ENCODE measurements at regions not wholly inside any gene's neighbourhood (a gene's known extent, or its start where the extent isn't known, plus 50 kb on each side); places are given as distances from the start of the nearest gene placed in this dataset.

DNA sequence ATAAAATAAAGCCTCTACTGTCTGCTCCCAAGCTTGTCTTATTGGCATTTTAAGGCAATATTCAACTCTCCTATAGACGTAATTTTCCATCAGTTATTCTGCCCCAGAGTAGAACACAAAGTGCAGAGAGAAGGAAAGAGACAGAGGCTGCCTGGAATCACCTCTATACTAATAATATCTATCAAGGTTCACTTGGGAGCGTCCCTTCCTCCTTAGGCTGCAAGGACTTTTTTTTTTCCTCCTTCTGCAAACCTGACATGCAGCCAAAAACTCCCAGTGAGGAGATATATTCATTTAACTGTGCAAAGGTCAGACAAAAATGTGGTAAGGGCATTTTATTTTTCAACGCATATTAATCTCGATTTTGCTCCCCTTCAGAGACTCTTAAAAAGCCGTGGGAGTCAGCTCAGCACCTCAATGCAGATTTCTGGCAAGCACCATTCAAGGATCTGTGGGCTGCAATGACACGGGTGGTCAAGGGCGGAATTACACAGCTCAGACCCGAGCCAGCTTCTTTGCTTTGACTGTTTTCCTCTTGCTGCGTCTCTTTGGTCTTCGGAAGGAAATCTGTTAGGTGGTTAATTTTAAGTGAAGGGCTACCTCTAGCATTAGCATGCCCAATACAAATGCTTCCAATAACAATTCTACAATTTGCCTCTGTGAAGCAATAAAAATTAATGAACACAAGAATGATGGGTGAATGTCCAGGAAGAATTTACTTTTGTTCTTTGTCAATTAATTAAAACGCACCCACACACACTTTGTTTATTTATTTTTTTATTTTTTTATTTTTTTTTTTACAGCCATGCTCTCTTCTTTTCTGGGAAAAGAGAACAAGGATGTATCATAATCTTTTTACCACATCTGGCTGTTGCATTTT lies 587.7 kb upstream of the GRAMD2B start:
- DNase-seq (ENCODE audit: low spot score) = peak; percentile 34

DNA sequence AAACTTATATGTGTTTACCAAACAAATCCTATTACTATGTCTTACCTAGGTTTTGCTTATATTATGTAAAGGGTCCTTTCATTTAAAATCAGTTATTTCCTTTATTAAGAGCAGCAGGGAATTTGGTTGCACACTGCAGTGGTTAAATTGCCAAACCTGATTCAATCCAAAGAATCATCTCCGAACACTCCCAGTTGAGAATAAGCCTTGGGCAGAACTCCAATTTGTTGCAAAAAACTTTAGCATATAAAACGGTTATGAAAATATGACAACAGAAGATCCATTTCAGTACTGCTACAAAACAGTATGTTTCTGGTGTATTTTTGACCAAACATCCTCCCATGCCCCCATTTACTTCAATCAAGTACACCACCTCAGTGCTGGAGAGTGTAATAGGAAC lies 587.0 kb upstream of the GRAMD2B start:
- DNase-seq (ENCODE audit: low spot score) = no peak

DNA sequence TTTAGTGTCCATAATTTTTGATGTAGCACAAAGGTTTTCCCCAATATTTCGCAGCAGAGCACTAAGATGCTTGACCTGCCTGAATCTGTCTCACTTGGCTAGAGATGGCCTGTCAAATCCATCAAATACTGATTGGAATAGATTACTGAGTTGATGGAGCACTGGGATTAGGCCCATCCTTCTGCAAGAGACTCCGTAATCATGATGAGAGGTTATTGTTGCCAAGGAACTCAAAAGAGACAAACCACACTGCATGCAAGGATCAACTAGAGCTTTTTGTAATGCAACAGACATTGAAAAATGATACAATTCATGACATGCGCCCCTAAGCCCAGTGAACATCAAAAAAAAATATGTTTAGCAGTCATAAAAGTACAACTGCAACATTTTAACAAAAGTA lies 585.3 kb upstream of the GRAMD2B start:
- DNase-seq (ENCODE audit: low spot score) = no peak

DNA sequence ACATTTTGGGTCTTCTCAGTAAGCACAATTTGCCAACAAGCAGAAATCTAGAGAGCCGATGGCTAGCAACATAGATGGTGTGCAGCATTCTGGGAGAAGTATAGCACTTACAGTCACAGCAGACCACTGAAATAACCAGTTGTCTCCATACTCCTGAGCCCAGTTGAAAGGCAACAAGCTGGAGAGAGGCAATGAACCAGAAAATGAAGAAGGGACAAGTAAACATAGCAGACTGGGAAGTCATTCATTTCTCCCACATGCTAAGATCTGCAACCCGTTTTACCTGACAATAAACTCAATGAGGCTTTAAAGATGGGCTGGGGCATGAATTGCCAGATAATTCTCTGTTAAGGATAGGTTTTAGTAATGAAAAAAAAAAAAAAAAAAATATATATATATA lies 575.6 kb upstream of the GRAMD2B start:
- no peak for DNase-seq (ENCODE audit: low spot score)

DNA sequence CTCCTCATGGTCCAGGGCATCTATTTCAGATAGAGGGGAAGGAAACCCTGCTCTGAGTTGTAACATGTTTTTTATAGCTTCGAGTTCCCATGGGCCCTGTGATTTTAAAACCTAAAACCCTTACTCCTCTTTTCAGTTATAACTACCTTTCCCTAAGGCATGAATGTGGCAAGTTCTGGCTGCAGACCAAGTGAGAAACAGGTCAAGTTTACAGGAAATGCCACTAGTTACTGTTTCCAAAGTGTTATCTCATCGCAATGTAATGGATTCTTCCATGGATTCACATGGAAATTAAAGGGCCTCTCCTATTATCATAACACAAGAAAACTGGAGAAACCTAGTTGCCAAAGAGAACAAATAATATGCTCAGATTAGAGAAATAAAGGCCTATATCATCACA lies 574.5 kb upstream of the GRAMD2B start:
- no peak for DNase-seq (ENCODE audit: low spot score)

DNA sequence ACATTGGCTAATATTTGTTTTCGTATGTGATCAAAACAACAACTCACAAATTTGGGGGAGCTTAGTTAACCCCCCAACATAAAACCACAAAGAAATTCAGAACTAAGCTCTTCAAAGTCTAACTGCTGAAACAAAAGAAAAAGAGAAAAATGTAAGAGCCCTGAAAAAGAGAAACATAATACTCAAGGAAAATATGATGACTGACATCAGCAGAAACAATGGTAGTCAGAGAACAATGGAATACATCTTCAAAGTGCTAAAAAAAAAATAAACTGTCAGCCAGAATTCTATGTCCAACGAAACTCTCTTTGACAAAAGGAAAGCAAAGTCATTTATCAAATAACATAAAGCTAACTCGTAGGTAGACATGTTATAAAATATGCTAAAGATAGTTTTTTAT lies 566.3 kb upstream of the GRAMD2B start:
- DNase-seq (ENCODE audit: low spot score) = no peak

DNA sequence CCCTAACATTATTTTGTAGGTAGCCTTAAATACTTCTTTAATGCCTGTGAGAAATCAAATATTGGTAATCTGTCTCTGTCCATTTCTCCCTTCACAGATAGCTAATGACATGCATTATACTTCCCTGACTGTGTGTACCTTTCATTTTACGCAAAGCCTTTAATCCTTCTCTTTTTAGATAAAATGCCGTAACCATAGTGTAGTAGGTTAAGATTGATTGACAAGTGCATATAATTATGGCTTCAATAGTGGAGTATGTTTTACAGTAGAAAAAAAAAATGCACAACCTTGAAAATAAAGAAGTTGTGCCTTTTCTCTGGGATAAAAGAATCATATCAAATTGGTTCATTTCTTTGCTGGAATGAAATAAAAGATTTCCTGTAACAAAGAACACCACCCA lies 559.6 kb upstream of the GRAMD2B start:
- no peak for DNase-seq (ENCODE audit: low spot score)

DNA sequence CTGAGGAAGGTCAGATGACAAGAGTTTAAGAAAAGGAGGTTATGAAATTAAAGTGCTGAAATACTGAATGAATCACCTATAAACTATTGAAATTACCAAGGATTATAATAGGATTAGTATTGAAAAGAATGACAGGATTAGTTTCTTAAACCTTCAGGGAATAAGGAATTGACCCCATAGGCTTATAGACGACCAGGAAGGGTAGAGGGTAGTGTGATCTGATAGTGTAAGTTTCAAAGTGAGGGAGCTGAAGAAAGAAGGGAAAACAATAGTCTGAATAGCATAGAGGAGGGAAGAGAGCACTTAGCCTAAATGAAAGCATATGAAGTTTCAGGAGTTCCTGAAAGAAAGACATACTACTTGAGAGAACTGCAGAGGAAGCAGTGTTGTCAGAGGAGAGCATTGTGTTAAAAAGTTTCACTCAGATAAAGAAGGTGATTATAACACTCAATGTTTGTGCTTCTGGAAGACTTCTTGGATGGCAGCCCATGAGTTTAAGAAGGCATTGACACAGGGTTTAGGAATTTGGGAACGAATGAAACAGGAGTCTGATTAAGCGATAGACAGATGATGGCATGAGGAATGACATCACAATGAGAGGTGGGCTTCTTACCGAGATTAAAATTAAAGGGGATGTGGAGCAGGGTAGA lies 557.9 kb upstream of the GRAMD2B start:
- no peak for DNase-seq (ENCODE audit: low spot score)

DNA sequence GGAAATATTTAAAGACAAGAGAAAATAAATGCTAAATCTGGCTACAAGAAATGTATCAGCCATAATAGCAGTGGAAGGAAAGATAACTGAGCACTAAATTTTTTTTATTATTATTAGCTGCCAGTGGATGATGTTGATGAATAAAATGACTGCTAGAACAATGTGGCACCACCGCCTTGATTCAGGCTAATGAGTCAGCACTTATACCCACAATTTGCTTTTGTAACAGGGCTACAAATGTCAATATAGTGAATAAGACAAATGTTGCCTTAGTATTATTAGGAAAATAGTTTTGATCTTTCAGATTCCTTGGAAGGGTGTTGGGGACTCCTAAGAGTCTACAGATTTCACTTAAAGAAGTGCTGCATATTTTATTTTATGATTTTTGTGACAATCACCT lies 555.2 kb upstream of the GRAMD2B start:
- no peak for DNase-seq (ENCODE audit: low spot score)

DNA sequence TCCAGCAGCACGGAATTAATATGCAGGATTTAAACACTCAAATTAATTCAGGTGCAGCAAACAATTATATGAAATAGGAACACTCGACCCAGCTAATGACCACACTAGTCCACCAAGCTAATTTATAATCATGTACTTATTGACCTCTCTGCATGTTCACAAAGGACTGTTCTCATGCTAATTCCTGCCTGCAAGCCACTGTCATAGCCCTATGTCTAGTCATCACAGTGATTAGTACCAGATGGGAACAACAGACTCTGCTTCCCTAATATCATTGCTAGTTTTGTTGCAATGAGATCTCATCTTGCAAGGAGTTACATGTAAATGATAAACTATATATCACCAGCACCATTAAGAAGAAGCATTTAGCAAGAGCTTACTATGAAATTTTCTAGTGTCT lies 553.0 kb upstream of the GRAMD2B start:
- DNase-seq (ENCODE audit: low spot score) = no peak

DNA sequence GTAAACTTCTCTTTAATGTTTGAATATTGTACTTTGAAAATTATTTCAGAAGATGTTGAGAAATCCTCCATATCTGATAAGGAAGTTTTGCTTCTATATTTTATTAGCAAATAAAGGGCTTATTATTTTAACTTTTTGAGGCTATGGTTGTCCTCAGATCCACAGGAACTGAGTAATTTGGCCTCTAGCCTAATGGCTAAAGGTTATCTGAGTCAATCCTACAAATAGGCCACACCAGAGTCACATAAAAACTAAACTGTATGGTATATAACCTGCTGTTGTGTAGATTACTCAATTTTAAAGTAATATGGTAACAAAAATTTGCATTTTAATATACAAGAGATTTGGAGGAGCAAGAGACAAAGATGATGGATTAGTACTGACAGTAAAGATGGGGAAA lies 549.2 kb upstream of the GRAMD2B start:
- no peak for DNase-seq (ENCODE audit: low spot score)

DNA sequence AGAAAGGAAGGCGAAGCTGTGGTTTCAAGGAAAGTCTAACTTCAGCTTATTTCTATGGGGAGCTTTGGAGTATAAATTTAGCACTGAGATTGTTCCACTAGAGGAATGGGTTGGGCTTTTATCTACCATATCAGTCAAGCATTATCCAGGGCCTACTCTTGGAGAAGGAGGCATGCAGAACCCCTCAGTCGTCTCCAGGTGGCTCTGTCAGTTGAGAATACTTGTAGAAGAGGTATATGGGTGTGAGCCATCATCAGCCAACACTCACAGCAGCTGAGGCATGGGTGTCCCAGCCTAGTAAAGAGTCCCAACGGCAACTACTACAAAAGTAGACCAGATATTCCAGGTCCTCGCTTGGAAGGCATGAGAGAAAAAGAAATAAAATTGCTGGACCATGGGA lies 548.5 kb upstream of the GRAMD2B start:
- DNase-seq (ENCODE audit: low spot score) = no peak

DNA sequence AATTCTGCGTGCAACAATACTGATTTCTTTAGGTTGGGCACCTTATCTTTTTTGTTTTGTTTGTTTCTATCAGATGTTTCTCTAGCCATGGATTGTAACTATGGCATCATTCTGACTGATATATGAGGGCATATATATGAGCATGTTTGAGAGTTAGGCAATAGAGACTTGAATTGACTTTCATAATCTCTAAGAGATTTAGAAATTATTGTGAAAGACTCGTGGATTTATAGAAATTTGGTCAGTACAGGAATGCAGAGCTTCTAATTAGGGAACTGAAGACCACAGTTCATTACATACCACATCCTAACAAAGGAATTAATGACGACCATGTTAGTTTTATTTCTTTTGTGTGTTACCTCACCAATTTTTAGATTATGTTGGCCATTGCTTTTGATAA lies 546.0 kb upstream of the GRAMD2B start:
- no peak for DNase-seq (ENCODE audit: low spot score)

DNA sequence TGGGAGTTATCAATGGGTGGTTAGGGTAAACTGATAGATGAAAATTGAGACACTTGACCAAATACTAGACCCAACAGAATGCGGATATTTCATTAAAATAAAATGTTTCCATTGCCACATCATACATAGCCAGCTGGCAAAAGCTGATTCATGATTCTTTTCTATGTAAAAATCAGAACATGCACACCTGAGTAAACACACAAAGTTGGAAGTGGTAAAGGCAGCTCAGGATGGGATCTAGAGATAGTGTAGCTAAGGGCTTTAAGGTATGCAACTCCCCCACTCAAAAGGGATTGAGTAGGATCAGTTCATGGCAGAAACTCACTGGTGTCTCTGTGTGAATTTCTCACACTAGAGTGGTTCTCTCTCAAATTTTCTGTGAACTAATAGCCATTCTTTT lies 541.1 kb upstream of the GRAMD2B start:
- no peak for DNase-seq (ENCODE audit: low spot score)

DNA sequence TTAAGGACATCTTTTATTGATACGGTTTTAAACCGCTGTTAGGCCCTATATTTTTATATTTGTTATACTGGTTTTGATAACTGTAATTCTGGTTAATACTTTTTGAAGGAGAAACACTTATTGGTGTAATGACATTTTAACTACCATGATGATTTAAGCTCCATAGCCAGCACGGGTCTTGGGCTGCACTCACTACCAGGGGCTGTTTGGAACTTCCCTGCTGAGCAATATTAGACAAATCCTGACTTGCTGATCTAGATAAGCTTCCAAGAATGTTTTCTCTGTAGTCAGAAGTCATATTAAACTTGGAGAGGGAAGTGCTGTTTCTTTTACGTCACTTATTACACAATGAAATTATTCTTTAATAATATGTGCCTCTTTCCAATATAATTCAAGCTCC lies 540.0 kb upstream of the GRAMD2B start:
- no peak for DNase-seq (ENCODE audit: low spot score)

DNA sequence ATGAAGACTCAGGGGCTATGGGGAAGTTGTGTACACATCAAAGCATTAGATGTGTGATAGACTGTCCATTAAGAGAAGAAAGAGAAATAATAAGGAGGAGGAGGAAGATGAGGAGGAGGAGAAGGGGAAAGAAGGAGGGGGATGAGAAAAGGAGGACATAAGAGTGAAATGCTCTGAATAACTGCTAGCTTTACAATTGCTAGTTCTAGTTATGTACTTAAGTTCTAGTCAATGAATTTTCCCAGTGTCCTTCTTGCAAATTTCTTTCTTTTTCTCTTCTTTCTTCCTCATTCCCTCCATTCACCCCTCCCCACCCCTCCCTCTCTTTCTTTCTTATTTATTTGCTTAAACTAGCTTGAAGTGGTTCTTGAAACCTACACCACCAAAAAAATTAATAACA lies 534.9 kb upstream of the GRAMD2B start:
- no peak for DNase-seq (ENCODE audit: low spot score)

DNA sequence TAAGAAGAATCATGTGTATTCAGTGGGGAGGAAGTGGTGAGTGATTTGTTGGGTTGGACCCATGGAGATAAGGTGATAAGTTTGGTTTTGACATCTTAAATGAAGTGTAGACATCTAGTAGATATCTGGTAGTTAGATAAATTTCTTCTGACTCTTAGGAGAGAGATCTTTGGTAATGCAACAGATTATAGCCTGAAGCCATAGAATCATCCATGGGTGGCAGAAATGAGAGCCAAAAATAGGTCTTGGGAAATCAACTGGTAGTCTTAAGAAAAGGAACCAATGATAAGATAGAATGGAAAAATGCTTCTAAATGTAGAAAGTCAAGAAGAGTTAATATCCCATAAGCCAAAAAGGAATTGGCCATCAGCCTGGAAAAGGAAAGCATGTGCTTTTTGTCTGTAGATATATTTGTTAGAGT lies 532.7 kb upstream of the GRAMD2B start:
- DNase-seq (ENCODE audit: low spot score) = no peak

DNA sequence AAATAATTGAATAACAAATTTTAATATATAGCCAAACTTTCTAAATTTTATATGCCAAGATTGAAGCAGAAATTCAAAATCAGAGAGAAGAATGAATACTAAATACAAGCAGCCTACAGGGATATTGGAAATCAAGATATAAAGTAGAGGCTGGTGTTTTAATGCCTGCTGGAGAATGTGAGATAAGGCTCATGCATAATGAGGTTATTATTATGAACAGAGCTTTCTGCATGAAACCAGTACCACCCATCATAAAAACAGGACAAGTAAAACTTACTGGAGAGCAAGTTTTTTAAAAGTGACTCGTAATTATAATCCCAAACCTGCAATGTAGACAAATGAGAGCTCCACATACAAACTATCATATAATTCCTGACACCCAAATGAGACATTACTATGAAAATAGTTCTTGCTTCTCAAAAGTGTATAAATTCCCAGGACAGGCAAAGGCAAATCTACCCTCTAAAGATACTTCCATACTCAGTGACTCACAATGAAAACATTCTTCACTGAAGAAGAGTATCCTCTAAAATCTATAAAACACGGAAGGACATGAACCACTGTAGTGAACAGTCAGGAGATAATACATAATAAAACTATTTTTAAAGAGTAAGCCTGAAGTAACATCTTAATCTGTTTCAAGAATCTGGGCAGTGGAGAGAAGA lies 532.0 kb upstream of the GRAMD2B start:
- DNase-seq (ENCODE audit: low spot score) = no peak

DNA sequence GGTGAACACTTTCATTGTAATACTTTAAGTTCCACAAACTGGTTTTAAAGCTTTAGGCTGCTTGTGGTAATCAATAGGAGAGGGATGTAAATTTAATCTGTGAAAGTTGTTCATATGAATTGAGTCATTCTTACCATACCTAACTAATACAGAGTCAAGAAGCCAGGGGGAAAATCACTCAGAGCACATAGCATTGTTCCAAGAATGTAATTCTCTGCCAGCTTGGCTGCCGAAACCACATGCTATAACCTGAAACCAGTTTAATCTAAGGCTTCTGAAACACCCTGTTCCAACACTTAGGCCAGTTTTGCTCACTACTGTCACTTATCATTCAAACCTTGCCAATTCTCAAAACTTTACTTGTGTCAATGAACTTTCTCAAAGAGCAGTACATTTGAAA lies 528.8 kb upstream of the GRAMD2B start:
- no peak for DNase-seq (ENCODE audit: low spot score)

DNA sequence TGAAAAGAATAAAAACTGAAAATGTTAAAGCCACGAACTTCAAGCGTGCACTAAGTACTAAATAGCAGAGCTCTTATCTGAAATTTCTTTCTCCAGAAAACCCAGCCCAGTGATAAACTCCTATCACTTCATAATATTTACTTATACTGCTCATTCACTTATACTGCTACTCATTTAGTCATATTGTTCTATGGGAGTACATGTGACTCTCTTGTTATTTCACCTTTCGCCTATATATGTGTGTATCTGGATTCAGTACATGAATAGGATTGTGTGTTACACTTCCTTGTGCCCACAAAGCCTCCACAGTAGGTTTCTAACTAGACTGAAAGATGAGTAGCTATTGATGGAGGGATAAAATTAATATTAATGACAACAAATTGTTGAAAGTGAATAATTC lies 526.8 kb upstream of the GRAMD2B start:
- no peak for DNase-seq (ENCODE audit: low spot score)

DNA sequence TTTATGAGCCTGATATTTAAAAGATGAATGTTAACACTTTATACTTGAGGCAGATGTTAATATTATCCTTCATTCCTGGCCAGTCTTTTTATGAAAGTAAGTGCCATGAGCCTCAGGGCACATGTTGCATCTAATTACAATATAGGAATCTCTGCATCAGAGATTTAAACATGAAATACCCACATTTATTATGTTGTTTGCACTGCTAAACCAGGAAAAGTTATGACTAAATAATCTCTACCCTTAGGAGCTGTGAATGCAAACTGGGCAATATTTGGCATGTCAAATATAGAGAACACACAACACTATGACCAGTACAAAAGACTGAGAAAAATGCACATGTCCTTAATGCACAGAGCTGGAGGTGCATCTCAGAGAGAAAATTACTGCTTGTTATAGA lies 526.1 kb upstream of the GRAMD2B start:
- DNase-seq (ENCODE audit: low spot score) = no peak

DNA sequence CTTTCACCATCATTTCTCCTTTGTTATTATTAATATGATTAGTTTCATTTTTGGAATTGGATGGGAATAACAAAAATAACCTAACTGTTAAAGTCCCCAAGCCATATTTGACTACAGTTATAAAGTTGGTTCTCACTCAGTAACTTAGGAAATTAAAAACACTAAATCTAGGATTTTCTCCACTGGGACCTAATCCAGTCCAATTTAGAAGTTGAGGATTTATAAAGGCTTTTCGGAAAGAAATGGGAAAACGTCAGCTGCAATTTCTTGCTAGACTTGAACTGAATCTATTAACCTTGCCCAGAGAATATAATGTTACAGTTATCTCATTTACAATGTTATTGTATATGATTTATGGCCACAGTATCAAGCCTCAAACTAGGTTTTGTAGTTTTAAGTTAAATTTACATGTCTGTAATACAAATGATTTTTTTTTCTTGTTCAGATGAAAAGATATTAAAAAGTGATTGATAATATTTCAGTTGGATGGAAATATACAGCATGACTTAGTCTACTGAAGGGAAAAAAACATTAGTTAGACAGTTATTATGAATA lies 524.3 kb upstream of the GRAMD2B start:
- DNase-seq (ENCODE audit: low spot score) = no peak

DNA sequence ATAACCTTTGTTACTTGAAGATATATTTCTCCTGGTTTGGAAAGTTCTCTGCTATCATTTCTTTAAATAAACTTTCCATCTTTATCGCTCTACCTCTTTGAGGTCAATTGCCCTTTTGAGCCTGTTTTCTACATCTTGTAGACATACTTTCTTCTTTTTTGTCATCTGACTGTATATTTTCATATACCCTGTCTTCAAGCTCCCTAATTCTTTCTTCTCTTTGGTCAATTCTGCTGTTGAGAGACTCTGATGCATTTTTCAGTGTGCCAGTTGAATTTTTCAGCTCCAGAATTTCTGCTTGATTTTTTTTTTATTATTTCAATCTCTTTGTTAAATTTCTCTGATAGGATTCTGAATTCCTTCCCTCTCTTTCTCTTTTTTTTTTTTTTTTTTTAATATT lies 511.2 kb upstream of the GRAMD2B start:
- DNase-seq (ENCODE audit: low spot score) = no peak
